HG03520 (cell line): ENCODE measurements at regions not wholly inside any gene's neighbourhood (a gene's known extent, or its start where the extent isn't known, plus 50 kb on each side); places are given as distances from the start of the nearest gene placed in this dataset.
"Not testable (repeated sequence)": the region's sequence is repeated elsewhere in the genome, so short reads cannot be mapped to it uniquely, and the experiment has no call there.

ENCODE experiments used
- ATAC-seq: cut with Tn5 transposase; IDR thresholded peaks from one replicate; pipeline ENCODE4 v1.9.1; 2021; ENCODE audit warnings: mild to moderate bottlenecking, moderate library complexity; ENCODE audit not compliant: unreplicated experiment

DNA sequence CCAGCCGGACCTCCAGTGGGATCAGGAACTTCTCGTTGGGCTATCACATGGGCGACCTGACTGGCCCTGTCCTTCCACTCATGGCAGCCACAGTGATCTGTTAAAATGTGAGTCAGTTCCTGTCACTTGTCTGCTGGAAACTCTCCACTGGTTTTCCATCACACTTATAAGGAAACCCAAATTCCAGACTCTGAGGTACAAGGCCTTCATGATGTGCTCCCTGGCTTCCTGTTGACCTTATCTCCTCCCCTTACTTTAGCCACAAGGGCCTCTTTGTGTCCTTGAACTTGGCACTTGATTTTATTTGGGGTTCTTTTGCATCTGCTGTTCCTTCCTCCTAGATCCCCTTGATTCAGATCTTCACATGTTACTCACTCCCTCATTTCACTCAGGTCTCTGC is 96.8 kb downstream of the TENT5C start:
- ATAC-seq, result no peak

DNA sequence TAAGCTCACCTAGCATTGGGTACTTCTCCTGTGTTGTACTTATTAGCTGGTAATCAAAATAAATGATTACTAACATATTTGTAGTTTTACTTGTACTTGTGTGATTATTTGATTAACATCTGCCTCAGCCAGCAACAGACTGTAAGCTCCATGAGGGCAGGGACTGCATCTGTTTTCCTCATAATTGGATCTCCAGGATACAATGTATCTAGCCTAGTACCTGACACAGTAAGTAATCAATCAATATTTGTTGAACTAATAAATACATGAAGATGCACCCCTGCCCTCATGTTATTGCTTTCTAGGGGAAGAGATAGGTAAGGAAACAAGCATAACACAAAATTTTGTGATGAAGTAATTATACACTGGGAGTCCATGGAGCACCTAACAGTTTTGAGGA is 101.5 kb downstream of the TENT5C start:
- ATAC-seq, result no peak

DNA sequence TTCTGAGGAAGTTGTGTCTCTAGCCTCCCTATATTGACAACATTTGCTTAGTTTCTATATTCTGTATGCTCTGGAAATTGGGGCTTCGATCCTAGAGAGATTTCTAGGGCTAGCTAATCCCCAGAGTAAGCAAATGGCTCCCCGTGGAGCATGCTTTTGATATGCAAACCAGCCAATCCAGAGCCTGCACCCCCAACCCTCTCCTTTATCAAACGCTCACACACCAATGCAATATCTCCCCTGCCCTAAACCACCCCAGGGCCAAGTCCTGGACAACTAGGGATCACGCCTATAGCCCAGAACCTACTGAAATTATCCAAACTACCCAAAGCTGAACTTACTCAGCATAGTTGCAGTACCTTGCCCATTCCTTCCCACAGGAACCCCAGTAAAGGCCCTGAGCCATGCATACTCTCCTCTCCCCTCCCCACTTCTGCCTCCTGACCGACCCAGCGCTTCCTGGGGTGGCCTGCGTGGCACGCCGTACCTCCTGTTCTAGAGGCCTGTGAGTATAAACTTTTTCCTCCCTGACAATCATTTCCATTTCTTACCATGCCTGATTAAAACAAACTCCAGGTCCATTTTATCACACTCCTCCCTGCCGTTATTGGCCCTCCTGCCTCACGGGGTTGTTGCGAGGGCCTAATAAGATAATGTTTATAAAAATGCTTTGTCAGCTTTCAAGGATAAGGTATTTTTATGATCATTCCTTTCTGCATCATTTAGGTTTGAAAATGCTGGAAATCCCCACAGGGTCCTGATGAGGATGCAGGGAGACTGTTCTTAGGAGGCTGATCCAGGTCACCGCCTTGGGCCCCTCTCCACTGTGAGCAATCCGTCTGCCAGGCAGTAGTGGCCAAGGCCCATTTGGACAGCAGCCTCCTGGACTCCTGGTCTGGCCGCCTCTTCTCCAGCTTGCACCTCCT is 102.7 kb downstream of the TENT5C start:
- ATAC-seq, result no peak

DNA sequence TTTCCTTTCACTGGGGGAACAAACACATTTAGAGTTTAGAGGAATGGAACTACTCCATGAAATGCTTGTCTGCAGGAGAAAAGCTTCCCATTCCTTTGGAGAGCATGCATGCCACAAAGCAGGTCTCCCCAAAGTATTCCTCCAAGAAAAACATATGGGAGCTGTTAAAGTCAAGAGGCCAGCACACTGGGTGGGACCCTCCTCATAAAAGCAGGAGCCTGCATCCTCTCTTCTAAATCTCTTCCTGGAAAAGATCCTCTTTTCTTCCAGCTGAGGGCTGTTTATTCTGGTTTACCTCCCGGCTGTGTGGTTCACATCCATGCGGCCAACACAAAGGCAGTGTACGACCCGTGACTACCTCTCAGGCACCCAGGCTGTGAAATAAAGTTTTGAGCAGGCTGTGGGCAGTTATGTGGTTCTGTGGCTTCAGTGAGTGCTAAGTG is 103.4 kb downstream of the TENT5C start:
- ATAC-seq, result no peak

DNA sequence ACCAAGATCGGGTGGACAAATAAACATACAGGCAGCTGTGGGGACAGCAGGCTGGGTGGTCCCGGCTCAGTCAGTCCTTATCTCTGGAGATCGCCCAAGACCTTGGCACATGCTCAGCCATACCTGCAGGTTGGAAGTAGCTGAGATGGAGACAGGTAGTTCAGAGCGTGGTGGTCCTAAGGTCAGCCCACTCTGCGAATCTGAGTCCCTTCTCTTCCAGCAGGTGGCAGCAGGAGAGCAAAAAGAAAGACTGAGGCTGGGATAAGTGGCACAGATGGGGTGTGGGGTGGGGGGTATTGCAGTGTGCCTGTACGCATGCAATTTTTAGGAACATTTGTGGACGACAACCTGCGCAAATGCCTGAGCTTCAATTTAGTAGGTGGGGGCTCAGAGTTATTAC is 104.9 kb downstream of the TENT5C start:
- no peak for ATAC-seq

DNA sequence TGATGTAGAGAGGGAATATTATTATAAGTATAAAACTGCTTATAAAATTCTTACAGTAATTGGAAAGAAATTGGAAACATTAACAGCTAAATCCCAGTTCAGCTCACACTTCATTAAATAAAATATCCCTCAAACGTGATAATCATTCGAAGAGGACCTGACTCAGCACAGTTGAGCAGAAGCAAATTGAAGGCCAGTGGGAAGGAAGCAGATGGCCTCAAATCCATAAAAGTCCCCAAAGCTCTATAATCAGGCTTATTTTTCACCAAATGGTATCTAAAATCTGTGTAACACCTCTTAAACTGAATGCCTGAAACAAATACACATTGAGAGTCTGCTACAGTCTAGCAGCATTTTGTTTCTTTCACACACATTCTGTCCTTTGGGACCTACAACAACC is 106.8 kb downstream of the TENT5C start:
- no peak for ATAC-seq

DNA sequence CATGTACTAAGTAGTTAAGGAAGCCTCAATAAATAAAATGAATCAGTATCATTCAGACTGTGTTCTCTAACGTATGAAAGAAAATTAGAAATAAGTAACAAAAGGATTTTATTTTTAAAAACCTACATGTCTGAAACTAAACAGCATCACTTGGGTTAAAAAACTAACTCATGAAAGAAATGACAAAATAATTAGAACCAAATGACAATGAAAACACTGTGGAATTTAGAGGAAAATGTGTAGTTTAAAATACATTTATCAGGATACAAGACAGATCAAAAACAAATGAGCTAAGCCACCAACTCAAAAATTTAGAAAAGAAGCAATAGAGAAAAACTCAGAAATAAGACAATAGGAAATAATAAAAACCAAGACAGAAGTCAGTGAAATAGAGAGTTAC is 108.7 kb downstream of the TENT5C start:
- no peak for ATAC-seq

DNA sequence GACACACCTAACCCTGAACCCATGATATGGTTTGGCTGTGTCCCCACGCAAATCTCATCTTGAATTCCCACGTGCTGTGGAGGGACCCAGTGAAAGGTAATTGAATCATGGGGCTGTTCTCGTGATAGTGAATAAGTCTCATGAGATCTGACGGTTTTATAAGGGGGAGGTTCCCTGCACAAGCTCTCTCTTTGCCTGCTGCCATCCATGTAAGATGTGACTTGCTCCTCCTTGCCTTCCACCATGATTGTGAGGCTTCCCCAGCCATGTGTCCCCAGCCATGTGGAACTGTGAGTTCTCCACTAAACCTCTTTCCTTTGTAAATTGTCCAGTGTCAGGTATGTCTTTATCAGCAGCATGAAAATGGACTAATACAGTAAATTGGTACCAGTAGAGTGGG is 110.2 kb downstream of the TENT5C start:
- ATAC-seq, result not testable (repeated sequence)

DNA sequence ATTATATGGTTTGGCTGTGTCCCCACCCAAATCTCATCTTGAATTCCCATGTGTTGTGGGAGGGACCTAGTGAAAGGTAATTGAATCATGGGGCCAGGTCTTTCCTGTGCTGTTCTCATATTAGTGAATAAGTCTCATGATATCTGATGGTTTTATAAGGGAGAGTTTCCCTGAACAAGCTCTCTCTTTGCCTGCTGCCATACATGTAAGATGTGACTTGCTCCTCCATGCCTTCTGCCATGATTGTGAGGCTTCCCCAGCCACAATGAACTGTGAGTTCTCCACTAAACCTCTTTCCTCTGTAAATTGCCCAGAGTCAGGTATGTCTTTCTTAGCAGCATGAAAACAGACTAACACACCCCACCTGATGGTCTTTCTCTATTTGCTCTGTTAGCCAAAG is 112.1 kb downstream of the TENT5C start:
- ATAC-seq, result not testable (repeated sequence)

DNA sequence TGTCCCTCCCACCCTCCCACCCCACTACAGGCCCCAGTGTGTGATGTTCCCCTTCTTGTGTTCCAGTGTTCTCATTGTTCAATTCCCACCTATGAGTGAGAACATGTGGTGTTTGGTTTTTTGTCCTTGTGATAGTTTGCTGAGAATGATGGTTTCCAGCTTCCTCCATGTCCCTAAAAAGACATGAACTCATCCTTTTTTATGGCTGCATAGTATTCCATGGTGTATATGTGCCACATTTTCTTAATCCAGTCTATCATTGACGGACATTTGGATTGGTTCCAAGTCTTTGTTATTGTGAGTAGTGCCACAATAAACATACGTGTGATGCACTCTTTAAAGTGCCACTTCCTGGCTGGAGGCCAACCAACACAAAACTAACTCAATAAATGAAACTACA is 112.7 kb downstream of the TENT5C start:
- ATAC-seq, result not testable (repeated sequence)

DNA sequence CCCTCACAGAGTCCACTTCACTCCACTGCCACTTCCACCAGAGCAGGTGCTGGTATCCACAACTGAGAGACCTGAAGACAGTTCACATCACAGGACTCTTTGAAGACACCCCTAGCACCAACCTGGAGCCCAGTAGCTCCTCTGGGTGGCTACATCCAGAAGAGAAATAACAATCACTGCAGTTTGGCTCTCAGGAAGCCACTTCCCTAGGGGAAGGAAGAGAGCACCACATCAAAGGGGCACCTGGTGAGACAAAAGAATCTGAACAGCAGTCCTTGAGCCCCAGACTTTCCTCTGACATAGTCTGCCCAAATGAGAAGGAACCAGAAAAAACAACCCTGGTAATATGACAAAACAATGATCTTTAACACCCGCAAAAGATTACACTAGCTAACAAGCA is 113.2 kb downstream of the TENT5C start:
- ATAC-seq, result no peak

DNA sequence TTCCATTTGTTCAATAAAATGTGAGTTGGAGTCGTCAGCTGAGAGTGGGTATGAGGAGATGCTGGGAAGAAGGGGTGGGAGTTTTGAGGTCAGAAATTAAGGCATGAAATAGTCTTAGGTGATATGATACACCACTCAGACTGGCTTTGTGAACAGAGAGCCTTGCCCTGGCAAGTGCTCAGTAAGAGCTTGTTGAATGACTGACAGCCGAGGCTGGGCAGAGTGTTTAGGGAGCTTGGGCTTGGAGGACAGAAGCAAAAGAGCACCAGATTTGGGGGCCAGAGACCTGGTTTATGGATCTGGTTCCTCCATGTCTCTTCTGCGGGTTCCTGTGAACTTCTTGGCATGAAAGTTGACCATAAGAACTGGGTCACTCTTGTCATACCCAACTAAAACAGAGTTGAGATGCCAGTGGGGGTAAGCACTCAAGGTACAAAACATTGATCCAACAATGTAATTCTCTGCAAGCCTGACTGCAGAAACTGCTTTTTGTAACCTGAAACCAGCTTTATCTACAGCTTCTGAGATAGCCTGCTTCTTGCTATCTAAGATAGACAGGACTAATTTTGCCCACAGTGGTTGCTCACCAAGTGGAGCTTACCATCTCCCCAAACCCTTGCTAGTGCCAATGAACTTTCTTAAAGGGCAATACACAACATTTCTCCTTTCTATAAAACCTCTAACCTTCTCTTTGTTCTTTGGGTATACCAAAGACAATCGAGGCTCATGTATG is 126.4 kb downstream of the TENT5C start:
- no peak for ATAC-seq

DNA sequence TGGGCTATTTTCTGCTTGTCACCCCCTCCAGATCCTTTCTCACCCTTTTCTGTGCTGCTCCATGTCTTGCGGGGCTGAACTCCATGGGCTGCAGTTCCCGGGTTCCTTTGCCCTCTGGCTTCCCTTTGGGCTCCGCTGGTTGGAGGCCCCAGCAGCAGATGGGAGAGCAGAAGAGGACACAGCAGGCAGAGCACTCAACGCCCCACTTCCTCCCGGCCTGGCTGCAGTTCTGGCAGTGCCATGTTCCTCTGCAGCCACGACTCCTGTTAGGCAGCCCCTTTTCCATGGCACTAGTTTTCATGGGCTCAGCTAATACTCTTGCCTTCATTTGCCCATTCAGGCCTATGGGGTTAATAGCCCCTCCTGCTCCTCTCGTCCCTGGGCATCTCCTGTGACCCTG is 127.1 kb downstream of the TENT5C start:
- ATAC-seq, result no peak

DNA sequence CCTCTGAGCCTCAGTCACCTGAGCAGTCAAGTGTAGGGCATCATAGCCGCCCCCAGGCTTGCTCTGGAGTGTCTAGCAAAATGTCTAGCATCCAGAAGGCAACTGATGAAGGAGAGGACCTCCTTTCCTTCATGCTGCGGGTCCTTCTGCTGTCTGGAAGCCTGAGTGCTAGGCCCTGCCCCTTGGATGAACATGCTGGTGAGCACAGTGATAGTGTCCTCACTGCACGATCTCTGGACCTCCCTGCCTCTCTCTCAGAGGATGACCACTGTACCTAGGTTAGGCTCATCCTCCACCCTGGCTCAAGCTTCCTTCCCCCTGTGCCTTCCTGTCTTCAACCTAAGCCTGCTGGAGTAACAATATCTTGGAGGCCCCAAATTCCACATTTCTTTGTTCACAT is 128.6 kb downstream of the TENT5C start:
- no peak for ATAC-seq

DNA sequence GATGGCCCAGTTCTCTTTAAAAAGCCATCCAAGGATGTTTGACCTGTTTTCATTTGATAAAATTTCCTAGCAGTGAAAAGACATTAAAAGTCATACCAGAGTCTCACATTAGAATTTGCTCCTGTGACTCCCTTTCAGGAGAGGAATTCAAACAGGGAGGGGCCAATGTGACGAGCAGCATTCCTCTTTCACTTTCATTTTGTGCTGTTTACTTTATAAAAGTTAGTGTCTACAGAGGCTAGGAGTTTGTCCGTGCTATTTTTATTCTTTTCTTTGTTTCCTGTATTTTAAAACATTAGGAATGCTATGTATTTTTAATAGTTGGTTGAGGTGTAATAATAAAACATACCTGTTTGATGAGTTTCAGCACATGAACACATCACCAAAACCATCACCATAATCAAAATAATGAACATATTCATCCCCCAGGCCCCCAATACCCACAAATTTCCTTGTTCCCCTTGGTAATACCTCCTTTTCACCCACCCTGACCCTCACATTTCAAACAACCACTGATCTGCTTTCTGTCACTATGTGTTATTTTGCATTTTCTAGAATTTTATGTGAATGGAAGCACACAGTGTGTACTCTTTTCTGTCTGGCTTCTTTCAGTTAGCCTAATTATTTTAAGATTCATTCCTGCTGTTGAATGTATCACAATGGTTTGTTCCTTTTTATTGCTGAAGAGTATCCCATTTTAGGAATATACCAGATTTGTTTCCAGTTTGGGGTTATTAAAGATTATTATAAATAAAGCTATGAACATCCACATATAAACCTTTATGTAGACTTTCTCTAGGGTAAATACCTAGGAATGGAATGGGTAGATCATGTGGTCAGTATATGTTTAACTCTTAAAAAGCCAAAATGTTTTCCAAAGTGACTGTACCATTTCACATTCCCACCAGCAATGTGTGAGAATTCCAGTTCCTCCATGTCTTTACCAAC is 129.5 kb downstream of the TENT5C start:
- no peak for ATAC-seq

DNA sequence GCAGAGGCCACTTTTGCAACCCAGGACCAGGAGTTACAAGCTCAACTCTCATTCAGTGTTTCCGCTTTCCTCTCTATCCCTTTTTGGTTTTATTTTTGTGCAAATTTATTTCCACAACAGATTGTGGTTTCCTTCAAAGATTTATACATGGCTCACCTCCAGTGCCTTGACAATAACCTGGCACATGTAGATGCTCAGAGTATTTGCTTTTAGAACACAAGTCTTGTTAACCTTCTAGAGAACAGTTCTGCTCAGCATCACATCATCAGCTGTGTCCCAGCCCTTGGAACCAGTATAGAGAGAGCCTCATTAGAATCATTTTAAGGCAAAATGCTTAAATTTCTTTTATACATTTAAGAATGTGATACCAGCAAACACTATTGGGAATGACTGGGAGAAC is 133.7 kb downstream of the TENT5C start:
- ATAC-seq, result no peak

DNA sequence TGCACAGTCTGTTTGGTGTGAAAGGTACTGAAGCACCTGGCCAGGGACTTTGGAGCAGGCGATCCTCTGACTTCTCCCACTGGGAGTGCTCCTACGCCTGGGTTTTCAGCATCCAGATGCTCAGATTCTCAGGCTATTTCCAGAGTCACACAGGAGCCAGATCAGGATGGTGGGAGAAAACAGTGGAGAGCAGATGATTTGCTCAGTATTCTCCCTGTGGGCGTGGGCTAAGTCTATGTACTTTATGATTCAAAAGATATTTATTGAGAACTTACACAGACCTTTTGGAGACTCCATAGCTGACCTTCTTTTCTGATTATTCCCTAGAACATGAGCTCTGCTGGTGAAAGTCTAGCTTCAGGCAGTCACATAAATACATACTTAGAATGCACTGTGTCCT is 134.6 kb downstream of the TENT5C start:
- no peak for ATAC-seq

DNA sequence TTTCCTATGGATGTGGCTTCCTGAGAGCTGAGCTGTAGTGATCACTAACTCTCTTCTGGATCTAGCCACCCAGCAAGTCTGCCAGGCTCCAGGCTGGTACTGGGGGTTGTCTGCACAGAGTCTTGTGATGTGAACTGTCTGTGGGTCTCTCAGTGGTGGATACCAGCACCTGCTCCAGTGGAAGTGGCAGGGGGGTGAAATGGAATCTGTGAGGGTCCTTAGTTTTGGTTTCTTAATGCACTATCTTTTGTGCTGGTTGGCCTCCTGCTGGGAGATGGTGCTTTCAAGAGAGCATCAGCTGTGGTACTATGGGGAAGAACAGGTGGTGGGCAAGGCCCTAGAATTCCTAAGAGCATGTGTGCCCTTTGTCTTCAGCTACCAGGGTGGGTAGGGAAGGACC is 140.7 kb downstream of the TENT5C start:
- not testable (repeated sequence) for ATAC-seq

DNA sequence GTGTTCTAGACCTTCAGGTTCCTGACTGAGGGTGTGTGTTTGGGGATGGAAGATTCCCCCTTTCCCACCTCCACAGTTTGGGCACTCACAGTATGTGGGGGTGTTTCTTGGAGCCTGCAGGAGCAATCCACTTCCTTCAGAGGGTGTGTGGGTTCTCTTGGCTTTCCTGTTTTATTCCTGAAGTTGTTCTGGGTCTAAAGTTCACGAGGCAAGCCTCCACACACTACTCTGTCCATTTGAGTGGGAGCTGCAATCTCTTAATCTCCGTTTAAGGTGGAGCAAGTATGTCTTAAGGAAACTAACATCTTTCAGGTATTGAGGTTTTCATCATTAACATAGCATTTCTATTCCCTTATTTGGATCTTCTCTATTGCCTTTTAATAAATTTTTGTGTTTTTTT is 141.8 kb downstream of the TENT5C start:
- ATAC-seq, result no peak

DNA sequence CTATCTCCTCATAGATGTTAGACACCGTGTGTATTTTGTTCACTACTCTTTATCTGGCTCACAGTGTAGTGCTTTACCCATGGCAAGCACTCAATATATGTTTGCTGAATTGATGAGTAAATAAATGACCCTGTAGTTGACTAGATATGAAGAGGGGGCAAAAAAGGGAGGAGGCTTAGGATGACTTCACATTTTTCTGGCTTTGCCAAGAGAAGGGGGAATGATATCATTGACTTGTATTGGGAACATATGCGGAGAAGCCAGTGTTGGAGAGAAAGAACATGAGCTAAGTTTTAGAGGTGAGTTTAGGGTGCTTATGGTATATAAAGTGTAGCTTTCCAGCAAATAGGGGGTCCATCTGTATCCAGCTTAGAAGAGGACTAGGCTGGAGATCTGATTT is 145.5 kb downstream of the TENT5C start:
- ATAC-seq, result no peak

DNA sequence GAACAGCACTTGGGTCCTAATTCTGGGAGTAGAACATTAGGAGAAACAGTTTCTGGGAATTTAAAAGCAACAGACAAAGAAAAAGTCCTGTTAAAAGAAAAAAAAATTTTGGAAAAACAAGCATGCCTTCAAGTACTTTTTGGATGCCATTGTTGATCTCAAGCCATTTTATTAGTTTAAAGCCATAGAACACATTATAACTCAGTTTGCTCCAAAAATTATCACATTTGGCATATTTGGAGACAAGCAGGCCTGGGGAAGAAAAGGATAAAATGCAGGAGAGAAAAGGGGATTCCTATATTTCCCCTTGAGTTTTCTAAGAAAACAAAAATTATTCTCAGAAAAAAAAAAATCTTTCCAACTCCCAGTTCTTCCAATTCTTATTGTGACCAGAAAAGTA is 146.8 kb downstream of the TENT5C start:
- no peak for ATAC-seq
